Astrocyte (in vitro differentiated cells and primary cell): ENCODE measurements at regions not wholly inside any gene's neighbourhood (a gene's known extent, or its start where the extent isn't known, plus 50 kb on each side); places are given as distances from the start of the nearest gene placed in this dataset.

ENCODE experiments used
- EZH2 ChIP-seq: IDR thresholded peaks from 2 replicates; pipeline ENCODE4 v1.6.1; 2012; ENCODE audit warnings: mild to moderate bottlenecking, low read length, inconsistent platforms; ENCODE audit not compliant: insufficient read depth
- TF ChIP-seq, protein P1 (sequence below): IDR thresholded peaks from 2 replicates; pipeline ENCODE4 v1.5.1; 2011; ENCODE audit warnings: low read depth, mild to moderate bottlenecking, inconsistent platforms, low read length, moderate library complexity; ENCODE audit not compliant: insufficient read depth

DNA sequence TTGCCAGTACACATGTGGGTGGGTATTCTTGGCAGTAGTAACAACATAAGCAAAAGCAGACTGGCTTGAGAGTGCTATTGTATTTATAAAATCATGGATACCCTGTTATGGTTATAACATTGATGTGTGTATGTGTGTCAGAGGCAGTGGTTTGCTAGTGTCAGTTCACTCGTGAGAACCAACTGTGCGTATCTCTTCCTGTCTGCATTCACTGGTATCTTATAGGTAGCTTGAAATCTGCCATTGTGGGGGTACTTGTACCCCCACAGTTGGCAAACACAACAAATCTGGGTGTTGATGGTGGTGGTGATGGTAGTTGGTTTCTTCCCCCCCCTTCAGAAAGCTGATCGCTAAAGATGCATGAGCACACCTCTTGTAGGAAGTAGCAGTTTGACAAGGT lies 355.8 kb upstream of the SATB1 start:
- TF ChIP-seq, protein P1, sequence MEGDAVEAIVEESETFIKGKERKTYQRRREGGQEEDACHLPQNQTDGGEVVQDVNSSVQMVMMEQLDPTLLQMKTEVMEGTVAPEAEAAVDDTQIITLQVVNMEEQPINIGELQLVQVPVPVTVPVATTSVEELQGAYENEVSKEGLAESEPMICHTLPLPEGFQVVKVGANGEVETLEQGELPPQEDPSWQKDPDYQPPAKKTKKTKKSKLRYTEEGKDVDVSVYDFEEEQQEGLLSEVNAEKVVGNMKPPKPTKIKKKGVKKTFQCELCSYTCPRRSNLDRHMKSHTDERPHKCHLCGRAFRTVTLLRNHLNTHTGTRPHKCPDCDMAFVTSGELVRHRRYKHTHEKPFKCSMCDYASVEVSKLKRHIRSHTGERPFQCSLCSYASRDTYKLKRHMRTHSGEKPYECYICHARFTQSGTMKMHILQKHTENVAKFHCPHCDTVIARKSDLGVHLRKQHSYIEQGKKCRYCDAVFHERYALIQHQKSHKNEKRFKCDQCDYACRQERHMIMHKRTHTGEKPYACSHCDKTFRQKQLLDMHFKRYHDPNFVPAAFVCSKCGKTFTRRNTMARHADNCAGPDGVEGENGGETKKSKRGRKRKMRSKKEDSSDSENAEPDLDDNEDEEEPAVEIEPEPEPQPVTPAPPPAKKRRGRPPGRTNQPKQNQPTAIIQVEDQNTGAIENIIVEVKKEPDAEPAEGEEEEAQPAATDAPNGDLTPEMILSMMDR = no peak
- TF ChIP-seq EZH2 = no peak
